SK-N-SH treated with all-trans-retinoic acid at 6 μM for 48 hours (cell line): ENCODE measurements at regions not wholly inside any gene's neighbourhood (a gene's known extent, or its start where the extent isn't known, plus 50 kb on each side); places are given as distances from the start of the nearest gene placed in this dataset.
"Not testable (repeated sequence)": the region's sequence is repeated elsewhere in the genome, so short reads cannot be mapped to it uniquely, and the experiment has no call there.

Source experiments
- ATAC-seq: fragments of 200-7000 bp; cut with Tn5 transposase; 3 replicates; pipeline ENCODE4 v1.9.1; 2020; ENCODE audit warnings: mild to moderate bottlenecking, moderate library complexity
- ARNTL ChIP-seq: fragments of 450-650 bp; formaldehyde crosslinking; IDR thresholded peaks from 2 replicates; pipeline ENCODE4 v1.5.0; 2020; ENCODE audit warnings: low read depth, mild to moderate bottlenecking, moderate library complexity, borderline replicate concordance
- BACH2 ChIP-seq: fragments of 250-450 bp; sonication (Bioruptor Pico); IDR thresholded peaks from 2 replicates; pipeline ENCODE4 v1.9.0; 2021; ENCODE audit warnings: mild to moderate bottlenecking, borderline replicate concordance
- CREB5 ChIP-seq: fragments of 250-450 bp; sonication (Bioruptor Pico); IDR thresholded peaks from 2 replicates; pipeline ENCODE4 v1.5.1; 2020; ENCODE audit warnings: low read depth, mild to moderate bottlenecking, moderate library complexity
- CSDC2 ChIP-seq: fragments of 250-450 bp; sonication (Bioruptor Pico); IDR thresholded peaks from 2 replicates; pipeline ENCODE4 v1.5.0; 2020; ENCODE audit warnings: mild to moderate bottlenecking, moderate library complexity
- ESRRG ChIP-seq: fragments of 250-450 bp; sonication (Bioruptor Pico); IDR thresholded peaks from 2 replicates; pipeline ENCODE4 v1.6.1; 2021; ENCODE audit warnings: mild to moderate bottlenecking
- GLIS3 ChIP-seq: fragments of 250-450 bp; sonication (Bioruptor Pico); IDR thresholded peaks from 2 replicates; pipeline ENCODE4 v1.5.0; 2020; ENCODE audit warnings: mild to moderate bottlenecking, moderate library complexity
- ISL1 ChIP-seq: fragments of 250-450 bp; sonication (Bioruptor Pico); IDR thresholded peaks from 2 replicates; pipeline ENCODE4 v2.1.2; 2022; ENCODE audit warnings: mild to moderate bottlenecking, moderate library complexity
- OSR1 ChIP-seq: fragments of 250-450 bp; sonication (Bioruptor Pico); IDR thresholded peaks from 2 replicates; pipeline ENCODE4 v1.8.0; 2022; ENCODE audit warnings: moderate library complexity, mild to moderate bottlenecking, inconsistent platforms
- PATZ1 ChIP-seq: fragments of 250-450 bp; sonication (Bioruptor Pico); IDR thresholded peaks from 2 replicates; pipeline ENCODE4 v1.8.0; 2020; ENCODE audit warnings: mild to moderate bottlenecking, moderate library complexity, borderline replicate concordance
- PPARA ChIP-seq: fragments of 250-450 bp; sonication (Bioruptor Pico); IDR thresholded peaks from 2 replicates; pipeline ENCODE4 v1.5.0; 2020; ENCODE audit warnings: mild to moderate bottlenecking, borderline replicate concordance
- RARB ChIP-seq: fragments of 250-450 bp; sonication (Bioruptor Pico); IDR thresholded peaks from 2 replicates; pipeline ENCODE4 v1.8.0; 2021; ENCODE audit warnings: mild to moderate bottlenecking, moderate library complexity
- SNAI2 ChIP-seq: fragments of 250-450 bp; sonication (Bioruptor Pico); IDR thresholded peaks from 2 replicates; pipeline ENCODE4 v1.5.0; 2020; ENCODE audit warnings: mild to moderate bottlenecking, moderate library complexity
- TCF4 ChIP-seq: fragments of 250-450 bp; sonication (Bioruptor Pico); IDR thresholded peaks from 2 replicates; pipeline ENCODE4 v1.8.0; 2021; ENCODE audit warnings: mild to moderate bottlenecking, moderate library complexity, borderline replicate concordance
- TOX ChIP-seq: fragments of 250-450 bp; sonication (Bioruptor Pico); IDR thresholded peaks from 2 replicates; pipeline ENCODE4 v1.8.0; 2021; ENCODE audit warnings: mild to moderate bottlenecking, moderate library complexity, borderline replicate concordance
- ZC3H10 ChIP-seq: fragments of 250-450 bp; sonication (Bioruptor Pico); IDR thresholded peaks from 2 replicates; pipeline ENCODE4 v1.5.1; 2021; ENCODE audit warnings: mild to moderate bottlenecking, moderate library complexity
- ZFP3 ChIP-seq: fragments of 250-450 bp; sonication (Bioruptor Pico); IDR thresholded peaks from 2 replicates; pipeline ENCODE4 v1.5.0; 2020; ENCODE audit warnings: mild to moderate bottlenecking, moderate library complexity
- ZFP30 ChIP-seq: fragments of 450-650 bp; formaldehyde crosslinking; IDR thresholded peaks from 2 replicates; pipeline ENCODE4 v1.5.0; 2022; ENCODE audit warnings: mild to moderate bottlenecking, moderate library complexity
- ZNF565 ChIP-seq: fragments of 450-650 bp; formaldehyde crosslinking; conservative IDR thresholded peaks from 2 replicates; pipeline ENCODE4 v1.5.0; 2020; ENCODE audit warnings: low read depth, mild to moderate bottlenecking, moderate library complexity
- ZNF70 ChIP-seq: fragments of 450-650 bp; formaldehyde crosslinking; IDR thresholded peaks from 2 replicates; pipeline ENCODE4 v1.5.0; 2020; ENCODE audit warnings: mild to moderate bottlenecking, moderate library complexity
- ZNF8 ChIP-seq: fragments of 450-650 bp; formaldehyde crosslinking; IDR thresholded peaks from 2 replicates; pipeline ENCODE4 v1.5.0; 2020; ENCODE audit warnings: mild to moderate bottlenecking, moderate library complexity
- TF ChIP-seq, protein P1 (sequence below): fragments of 250-450 bp; sonication (Bioruptor Pico); IDR thresholded peaks from 2 replicates; pipeline ENCODE4 v1.8.0; 2021; ENCODE audit warnings: low read depth, mild to moderate bottlenecking, moderate library complexity, borderline replicate concordance
- TF ChIP-seq, protein P2 (sequence below): fragments of 250-450 bp; sonication (Bioruptor Pico); IDR thresholded peaks from 2 replicates; pipeline ENCODE4 v1.5.0; 2020; ENCODE audit warnings: mild to moderate bottlenecking, moderate library complexity

DNA sequence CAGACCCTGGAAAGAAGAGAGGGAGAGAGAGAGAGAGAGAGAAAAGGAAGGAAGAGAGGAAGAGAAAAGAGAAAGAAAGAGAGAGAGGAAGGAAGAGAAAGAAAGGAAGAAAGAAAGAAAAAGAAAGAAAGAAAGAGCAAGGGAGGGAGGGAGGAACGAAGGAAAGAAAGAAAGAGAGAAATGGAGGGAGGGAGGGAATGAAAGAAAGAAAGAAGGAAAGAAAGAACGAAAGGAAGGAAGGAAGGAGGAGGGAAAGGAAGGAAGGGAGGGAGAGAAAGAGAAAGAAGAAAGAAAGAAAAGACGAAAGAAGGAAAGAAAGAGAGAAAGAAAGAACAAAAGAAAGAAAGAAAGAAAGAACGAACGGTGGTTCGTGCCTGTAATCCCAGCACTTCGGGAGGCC lies 133.4 kb downstream of the HNRNPD start:
- no peak for TF ChIP-seq GLIS3 (CRISPR knock-in tag)
- no peak for TF ChIP-seq BACH2
- TF ChIP-seq ZNF70 (CRISPR knock-in tag) = no peak
- TF ChIP-seq ZNF565 (CRISPR knock-in tag) = no peak
- no peak for TF ChIP-seq ZFP30 (CRISPR knock-in tag)
- TF ChIP-seq ZNF8 = no peak
- no peak for TF ChIP-seq ISL1 (CRISPR knock-in tag)
- TF ChIP-seq SNAI2 (CRISPR knock-in tag) = no peak
- no peak for TF ChIP-seq CREB5
- no peak for TF ChIP-seq ARNTL (CRISPR knock-in tag)
- no peak for TF ChIP-seq TCF4 (CRISPR knock-in tag)
- TF ChIP-seq, protein P1, sequence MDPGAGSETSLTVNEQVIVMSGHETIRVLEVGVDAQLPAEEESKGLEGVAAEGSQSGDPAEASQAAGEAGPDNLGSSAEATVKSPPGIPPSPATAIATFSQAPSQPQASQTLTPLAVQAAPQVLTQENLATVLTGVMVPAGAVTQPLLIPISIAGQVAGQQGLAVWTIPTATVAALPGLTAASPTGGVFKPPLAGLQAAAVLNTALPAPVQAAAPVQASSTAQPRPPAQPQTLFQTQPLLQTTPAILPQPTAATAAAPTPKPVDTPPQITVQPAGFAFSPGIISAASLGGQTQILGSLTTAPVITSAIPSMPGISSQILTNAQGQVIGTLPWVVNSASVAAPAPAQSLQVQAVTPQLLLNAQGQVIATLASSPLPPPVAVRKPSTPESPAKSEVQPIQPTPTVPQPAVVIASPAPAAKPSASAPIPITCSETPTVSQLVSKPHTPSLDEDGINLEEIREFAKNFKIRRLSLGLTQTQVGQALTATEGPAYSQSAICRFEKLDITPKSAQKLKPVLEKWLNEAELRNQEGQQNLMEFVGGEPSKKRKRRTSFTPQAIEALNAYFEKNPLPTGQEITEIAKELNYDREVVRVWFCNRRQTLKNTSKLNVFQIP (CRISPR knock-in tag) = no peak
- TF ChIP-seq CSDC2 (CRISPR knock-in tag) = no peak
- no peak for TF ChIP-seq TOX (CRISPR knock-in tag)
- no peak for TF ChIP-seq PPARA (CRISPR knock-in tag)
- ATAC-seq = no peak

- not testable (repeated sequence) for ATAC-seq
Measured at GRCh38 chr4:82237142-82237541, 136.6 kb downstream of the HNRNPD start.

GRCh38 chr4:82235346-82235745 lies 138.4 kb downstream of the HNRNPD start:
- TF ChIP-seq ZFP30 (CRISPR knock-in tag) (no peak), ZNF8 (no peak), BACH2 (no peak), ZNF70 (CRISPR knock-in tag) (no peak), RARB (no peak), ESRRG (CRISPR knock-in tag) (no peak), ZFP3 (no peak), PPARA (CRISPR knock-in tag) (no peak), CSDC2 (CRISPR knock-in tag) (no peak), ZC3H10 (no peak)
- TF ChIP-seq, protein P1 (CRISPR knock-in tag) = no peak
- no peak for ATAC-seq

DNA sequence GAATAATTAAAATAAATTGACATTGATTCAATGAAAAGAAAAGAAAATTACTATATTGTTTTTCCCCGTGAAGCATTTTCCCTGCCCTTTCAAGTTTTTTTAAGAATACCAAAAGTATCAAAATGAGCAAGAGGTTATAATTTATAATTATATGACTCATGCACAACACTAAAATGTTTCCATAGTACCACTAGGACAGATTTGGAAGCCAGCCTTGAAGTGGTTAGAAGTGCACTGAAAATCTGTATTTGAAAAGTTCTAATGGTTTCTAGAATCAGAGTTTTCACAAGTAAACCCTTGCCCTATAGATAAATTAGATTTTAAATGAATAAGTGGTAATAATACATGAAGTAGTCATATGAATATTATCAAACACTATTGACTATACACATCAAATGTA lies 140.9 kb downstream of the HNRNPD start:
- TF ChIP-seq CREB5 (no peak), RARB (no peak), OSR1 (no peak), TOX (CRISPR knock-in tag) (no peak), ZC3H10 (no peak), ARNTL (CRISPR knock-in tag) (no peak), ESRRG (CRISPR knock-in tag) (no peak), SNAI2 (CRISPR knock-in tag) (no peak), ZFP30 (CRISPR knock-in tag) (no peak), CSDC2 (CRISPR knock-in tag) (no peak)
- ATAC-seq = no peak

GRCh38 chr4:82231806-82232205 lies 142.0 kb downstream of the HNRNPD start:
- ATAC-seq = no peak
- no peak for TF ChIP-seq ZNF8
- TF ChIP-seq BACH2 = no peak
- no peak for TF ChIP-seq ISL1 (CRISPR knock-in tag)
- TF ChIP-seq CREB5 = no peak
- TF ChIP-seq PATZ1 (CRISPR knock-in tag) = no peak
- no peak for TF ChIP-seq ZFP30 (CRISPR knock-in tag)
- no peak for TF ChIP-seq TOX (CRISPR knock-in tag)
- TF ChIP-seq GLIS3 (CRISPR knock-in tag) = no peak
- no peak for TF ChIP-seq RARB
- no peak for TF ChIP-seq CSDC2 (CRISPR knock-in tag)
- TF ChIP-seq PPARA (CRISPR knock-in tag) = no peak
- TF ChIP-seq ARNTL (CRISPR knock-in tag) = no peak
- TF ChIP-seq, protein P2, sequence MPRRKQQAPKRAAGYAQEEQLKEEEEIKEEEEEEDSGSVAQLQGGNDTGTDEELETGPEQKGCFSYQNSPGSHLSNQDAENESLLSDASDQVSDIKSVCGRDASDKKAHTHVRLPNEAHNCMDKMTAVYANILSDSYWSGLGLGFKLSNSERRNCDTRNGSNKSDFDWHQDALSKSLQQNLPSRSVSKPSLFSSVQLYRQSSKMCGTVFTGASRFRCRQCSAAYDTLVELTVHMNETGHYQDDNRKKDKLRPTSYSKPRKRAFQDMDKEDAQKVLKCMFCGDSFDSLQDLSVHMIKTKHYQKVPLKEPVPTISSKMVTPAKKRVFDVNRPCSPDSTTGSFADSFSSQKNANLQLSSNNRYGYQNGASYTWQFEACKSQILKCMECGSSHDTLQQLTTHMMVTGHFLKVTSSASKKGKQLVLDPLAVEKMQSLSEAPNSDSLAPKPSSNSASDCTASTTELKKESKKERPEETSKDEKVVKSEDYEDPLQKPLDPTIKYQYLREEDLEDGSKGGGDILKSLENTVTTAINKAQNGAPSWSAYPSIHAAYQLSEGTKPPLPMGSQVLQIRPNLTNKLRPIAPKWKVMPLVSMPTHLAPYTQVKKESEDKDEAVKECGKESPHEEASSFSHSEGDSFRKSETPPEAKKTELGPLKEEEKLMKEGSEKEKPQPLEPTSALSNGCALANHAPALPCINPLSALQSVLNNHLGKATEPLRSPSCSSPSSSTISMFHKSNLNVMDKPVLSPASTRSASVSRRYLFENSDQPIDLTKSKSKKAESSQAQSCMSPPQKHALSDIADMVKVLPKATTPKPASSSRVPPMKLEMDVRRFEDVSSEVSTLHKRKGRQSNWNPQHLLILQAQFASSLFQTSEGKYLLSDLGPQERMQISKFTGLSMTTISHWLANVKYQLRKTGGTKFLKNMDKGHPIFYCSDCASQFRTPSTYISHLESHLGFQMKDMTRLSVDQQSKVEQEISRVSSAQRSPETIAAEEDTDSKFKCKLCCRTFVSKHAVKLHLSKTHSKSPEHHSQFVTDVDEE (CRISPR knock-in tag) = no peak
